ENCODE measurements at regions not wholly inside any gene's neighbourhood (a gene's known extent, or its start where the extent isn't known, plus 50 kb on each side); places are given as distances from the start of the nearest gene placed in this dataset.

- no peak for DNase-seq
Observed at GRCh38 chr13:80235967-80236302, 105.0 kb downstream of the SPRY2 start.

GRCh38 chr13:80235166-80235966 lies 105.6 kb downstream of the SPRY2 start:
- no peak for DNase-seq

- DNase-seq: no peak
Observed at GRCh38 chr13:80227645-80228044, 113.3 kb downstream of the SPRY2 start.

- no peak for DNase-seq
Observed at GRCh38 chr13:80226645-80227044, 114.3 kb downstream of the SPRY2 start.

- no peak for DNase-seq
Observed at GRCh38 chr13:80224468-80224867, 116.5 kb downstream of the SPRY2 start.

- DNase-seq: no peak
Observed at GRCh38 chr13:80217614-80218456, 123.1 kb downstream of the SPRY2 start.

GRCh38 chr13:80215368-80215767 lies 125.6 kb downstream of the SPRY2 start:
- DNase-seq: no peak

GRCh38 chr13:80214521-80214991 lies 126.4 kb downstream of the SPRY2 start:
- no peak for DNase-seq

- DNase-seq: no peak
Observed at GRCh38 chr13:80214050-80214449, 126.9 kb downstream of the SPRY2 start.

- no peak for DNase-seq
Observed at GRCh38 chr13:80213201-80213600, 127.7 kb downstream of the SPRY2 start.

GRCh38 chr13:80211566-80211965 lies 129.4 kb downstream of the SPRY2 start:
- no peak for DNase-seq

- no peak for DNase-seq
Observed at GRCh38 chr13:80204642-80205041, 136.3 kb downstream of the SPRY2 start.

GRCh38 chr13:80203496-80203895 lies 137.4 kb downstream of the SPRY2 start:
- no peak for DNase-seq

- no peak for DNase-seq
Observed at GRCh38 chr13:80201694-80202468, 139.0 kb downstream of the SPRY2 start.

- no peak for DNase-seq
Observed at GRCh38 chr13:80199585-80200292, 141.2 kb downstream of the SPRY2 start.

- DNase-seq: no peak
Observed at GRCh38 chr13:80199067-80199466, 141.9 kb downstream of the SPRY2 start.

- DNase-seq: no peak
Observed at GRCh38 chr13:80196756-80197155, 144.2 kb downstream of the SPRY2 start.

GRCh38 chr13:80195649-80196048 lies 145.3 kb downstream of the SPRY2 start:
- no peak for DNase-seq

GRCh38 chr13:80189889-80190597 lies 150.9 kb downstream of the SPRY2 start:
- DNase-seq: no peak

- no peak for DNase-seq
Observed at GRCh38 chr13:80180740-80181355, 160.1 kb downstream of the SPRY2 start.

- no peak for DNase-seq
Observed at GRCh38 chr13:80177327-80177726, 163.6 kb downstream of the SPRY2 start.
